ENCODE measurements at regions not wholly inside any gene's neighbourhood (a gene's known extent, or its start where the extent isn't known, plus 50 kb on each side); places are given as distances from the start of the nearest gene placed in this dataset.

GRCh38 chr4:166594326-166594946, 639.9 kb downstream of the SPOCK3 start:
- TF ChIP-seq, protein P1, sequence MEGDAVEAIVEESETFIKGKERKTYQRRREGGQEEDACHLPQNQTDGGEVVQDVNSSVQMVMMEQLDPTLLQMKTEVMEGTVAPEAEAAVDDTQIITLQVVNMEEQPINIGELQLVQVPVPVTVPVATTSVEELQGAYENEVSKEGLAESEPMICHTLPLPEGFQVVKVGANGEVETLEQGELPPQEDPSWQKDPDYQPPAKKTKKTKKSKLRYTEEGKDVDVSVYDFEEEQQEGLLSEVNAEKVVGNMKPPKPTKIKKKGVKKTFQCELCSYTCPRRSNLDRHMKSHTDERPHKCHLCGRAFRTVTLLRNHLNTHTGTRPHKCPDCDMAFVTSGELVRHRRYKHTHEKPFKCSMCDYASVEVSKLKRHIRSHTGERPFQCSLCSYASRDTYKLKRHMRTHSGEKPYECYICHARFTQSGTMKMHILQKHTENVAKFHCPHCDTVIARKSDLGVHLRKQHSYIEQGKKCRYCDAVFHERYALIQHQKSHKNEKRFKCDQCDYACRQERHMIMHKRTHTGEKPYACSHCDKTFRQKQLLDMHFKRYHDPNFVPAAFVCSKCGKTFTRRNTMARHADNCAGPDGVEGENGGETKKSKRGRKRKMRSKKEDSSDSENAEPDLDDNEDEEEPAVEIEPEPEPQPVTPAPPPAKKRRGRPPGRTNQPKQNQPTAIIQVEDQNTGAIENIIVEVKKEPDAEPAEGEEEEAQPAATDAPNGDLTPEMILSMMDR (IDR thresholded peaks at IDR 0.05), result no peak
- no peak for TF ChIP-seq EZH2 (IDR thresholded peaks at IDR 0.05; ENCODE audit: borderline replicate concordance, insufficient read depth, low read depth, low read length, poor library complexity, severe bottlenecking)
